ENCODE measurements at regions not wholly inside any gene's neighbourhood (a gene's known extent, or its start where the extent isn't known, plus 50 kb on each side); places are given as distances from the start of the nearest gene placed in this dataset.

- TF ChIP-seq CTCF (IDR thresholded peaks at IDR 0.05) (no peak), POLR2A (IDR thresholded peaks at IDR 0.05) (no peak), EP300 (IDR thresholded peaks at IDR 0.05) (no peak), POLR2AphosphoS5 (IDR thresholded peaks at IDR 0.05) (no peak)
Measured at GRCh38 chr4:106423791-106424190, 55.2 kb upstream of the GIMD1 start.
